HEK293 (cell line): ENCODE measurements at regions not wholly inside any gene's neighbourhood (a gene's known extent, or its start where the extent isn't known, plus 50 kb on each side); places are given as distances from the start of the nearest gene placed in this dataset.

Experiments used
- CTCF ChIP-seq: fragments of 450-650 bp; formaldehyde crosslinking; IDR thresholded peaks from 2 replicates; pipeline ENCODE4 v1.5.1; 2016; ENCODE audit warnings: missing biosample characterization, missing genetic modification characterization
- GLIS1 ChIP-seq: fragments of 450-650 bp; formaldehyde crosslinking; IDR thresholded peaks from 2 replicates; pipeline ENCODE4 v1.5.1; 2016; ENCODE audit warnings: missing biosample characterization, missing genetic modification characterization
- MYNN ChIP-seq: fragments of 450-650 bp; formaldehyde crosslinking; IDR thresholded peaks from 2 replicates; pipeline ENCODE4 v1.5.1; 2016; ENCODE audit warnings: missing biosample characterization, missing genetic modification characterization, borderline replicate concordance
- MZF1 ChIP-seq: fragments of 450-650 bp; formaldehyde crosslinking; IDR thresholded peaks from 2 replicates; pipeline ENCODE4 v1.5.1; 2017; ENCODE audit warnings: missing biosample characterization, missing genetic modification characterization, borderline replicate concordance
- OVOL3 ChIP-seq: fragments of 450-650 bp; formaldehyde crosslinking; IDR thresholded peaks from 2 replicates; pipeline ENCODE4 v1.5.1; 2016; ENCODE audit warnings: missing biosample characterization, missing genetic modification characterization
- PBX3 ChIP-seq: sonication (generic); formaldehyde crosslinking; IDR thresholded peaks from 2 replicates; pipeline ENCODE4 v1.8.1; 2022; ENCODE audit warnings: mild to moderate bottlenecking, moderate library complexity, missing genetic modification reagents
- PRDM10 ChIP-seq: fragments of 450-650 bp; formaldehyde crosslinking; IDR thresholded peaks from 2 replicates; pipeline ENCODE4 v1.5.1; 2016; ENCODE audit warnings: missing biosample characterization, missing genetic modification characterization
- REPIN1 ChIP-seq: fragments of 450-650 bp; formaldehyde crosslinking; IDR thresholded peaks from 2 replicates; pipeline ENCODE4 v1.5.1; 2017; ENCODE audit warnings: missing biosample characterization, missing genetic modification characterization, low read depth
- ZBTB10 ChIP-seq: fragments of 450-650 bp; formaldehyde crosslinking; IDR thresholded peaks from 2 replicates; pipeline ENCODE4 v1.5.1; 2016; ENCODE audit warnings: missing biosample characterization, missing genetic modification characterization
- ZFP37 ChIP-seq: fragments of 450-650 bp; formaldehyde crosslinking; IDR thresholded peaks from 2 replicates; pipeline ENCODE4 v1.5.1; 2016; ENCODE audit warnings: missing biosample characterization, missing genetic modification characterization
- ZNF280D ChIP-seq: fragments of 450-650 bp; formaldehyde crosslinking; IDR thresholded peaks from 2 replicates; pipeline ENCODE4 v1.5.1; 2016; ENCODE audit warnings: missing biosample characterization, missing genetic modification characterization
- ZNF311 ChIP-seq: fragments of 450-650 bp; formaldehyde crosslinking; IDR thresholded peaks from 2 replicates; pipeline ENCODE4 v1.5.1; 2017; ENCODE audit warnings: missing biosample characterization, missing genetic modification characterization, borderline replicate concordance
- ZNF626 ChIP-seq: fragments of 450-650 bp; sonication (Bioruptor Pico); formaldehyde crosslinking; IDR thresholded peaks from 2 replicates; pipeline ENCODE4 v1.5.1; 2018; ENCODE audit warnings: missing biosample characterization, missing genetic modification characterization, inconsistent platforms
- ZNF707 ChIP-seq: fragments of 450-650 bp; formaldehyde crosslinking; IDR thresholded peaks from 2 replicates; pipeline ENCODE4 v1.5.1; 2016; ENCODE audit warnings: missing biosample characterization, missing genetic modification characterization

GRCh38 chr4:32102896-32103295 lies 1382.7 kb downstream of the PCDH7 start:
- TF ChIP-seq ZBTB10 (tag by site-specific recombination), result no peak
- no peak for TF ChIP-seq GLIS1 (tag by site-specific recombination)
- TF ChIP-seq CTCF, result no peak
- no peak for TF ChIP-seq MYNN (tag by site-specific recombination)
- TF ChIP-seq ZFP37 (tag by site-specific recombination), result no peak
- no peak for TF ChIP-seq REPIN1 (tag by site-specific recombination)
- TF ChIP-seq ZNF280D, result no peak
- TF ChIP-seq MZF1 (tag by site-specific recombination), result no peak
- no peak for TF ChIP-seq ZNF707 (tag by site-specific recombination)
- TF ChIP-seq PBX3 (CRISPR knock-in tag), result no peak
- TF ChIP-seq PRDM10 (tag by site-specific recombination), result no peak
- no peak for TF ChIP-seq ZNF626 (tag by site-specific recombination)
- TF ChIP-seq ZNF311 (tag by site-specific recombination), result no peak
- no peak for TF ChIP-seq OVOL3 (tag by site-specific recombination)
